ENCODE measurements at regions not wholly inside any gene's neighbourhood (a gene's known extent, or its start where the extent isn't known, plus 50 kb on each side); places are given as distances from the start of the nearest gene placed in this dataset.

DNA sequence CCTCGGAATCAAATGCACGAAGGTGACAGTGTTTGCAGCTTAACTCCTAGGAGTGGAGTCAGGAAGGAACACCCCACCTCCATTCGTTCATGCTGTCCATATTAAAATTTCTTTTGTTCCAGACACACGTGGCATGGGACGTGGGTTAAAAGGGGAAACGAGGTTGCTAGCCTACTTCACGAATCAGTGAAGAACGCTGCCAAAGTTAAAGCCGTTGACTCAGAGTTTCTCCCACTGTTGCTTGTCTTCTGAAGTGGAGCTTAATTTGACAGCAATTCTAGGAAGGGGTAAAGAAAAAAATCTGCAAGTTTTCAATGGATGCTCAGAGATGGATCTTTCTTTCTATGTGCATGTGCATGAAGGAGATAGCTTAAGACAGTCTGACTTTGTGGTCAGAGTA, 499.1 kb downstream of the CD83 start:
- TF ChIP-seq SIN3A (IDR thresholded peaks at IDR 0.05; ENCODE audit: borderline replicate concordance, insufficient read depth, low read length) (no peak), POLR2AphosphoS5 (IDR thresholded peaks at IDR 0.05; ENCODE audit: low read depth, low read length) (no peak), TAF1 (IDR thresholded peaks at IDR 0.05; ENCODE audit: borderline replicate concordance, insufficient read depth, low read length) (no peak)
